GM21723 (cell line): ENCODE measurements at regions not wholly inside any gene's neighbourhood (a gene's known extent, or its start where the extent isn't known, plus 50 kb on each side); places are given as distances from the start of the nearest gene placed in this dataset.
"Not testable (repeated sequence)": the region's sequence is repeated elsewhere in the genome, so short reads cannot be mapped to it uniquely, and the experiment has no call there.

Experiments used
- ATAC-seq: cut with Tn5 transposase; IDR thresholded peaks from one replicate; pipeline ENCODE4 v1.9.1; 2021; ENCODE audit warnings: mild to moderate bottlenecking, moderate library complexity; ENCODE audit not compliant: unreplicated experiment

- ATAC-seq, result no peak
Measured at GRCh38 chr19:30228835-30229524, 143.2 kb upstream of the ZNF536 start.

GRCh38 chr19:30229525-30230174 is 142.5 kb upstream of the ZNF536 start:
- ATAC-seq, result no peak

- ATAC-seq, result no peak
Measured at GRCh38 chr19:30231408-30232318, 140.5 kb upstream of the ZNF536 start.

GRCh38 chr19:30233375-30233774 is 138.8 kb upstream of the ZNF536 start:
- ATAC-seq, result no peak

- no peak for ATAC-seq
Measured at GRCh38 chr19:30235946-30236345, 136.2 kb upstream of the ZNF536 start.

- no peak for ATAC-seq
Measured at GRCh38 chr19:30236587-30236986, 135.6 kb upstream of the ZNF536 start.

GRCh38 chr19:30237140-30237539 is 135.0 kb upstream of the ZNF536 start:
- no peak for ATAC-seq

GRCh38 chr19:30240904-30241695 is 131.1 kb upstream of the ZNF536 start:
- no peak for ATAC-seq

- no peak for ATAC-seq
Measured at GRCh38 chr19:30244533-30244932, 127.7 kb upstream of the ZNF536 start.

GRCh38 chr19:30245401-30246039 is 126.7 kb upstream of the ZNF536 start:
- ATAC-seq, result no peak

GRCh38 chr19:30249911-30250310 is 122.3 kb upstream of the ZNF536 start:
- ATAC-seq, result no peak

- no peak for ATAC-seq
Measured at GRCh38 chr19:30252214-30252613, 120.0 kb upstream of the ZNF536 start.

GRCh38 chr19:30253581-30253996 is 118.6 kb upstream of the ZNF536 start:
- ATAC-seq, result no peak

- ATAC-seq, result no peak
Measured at GRCh38 chr19:30254158-30254557, 118.0 kb upstream of the ZNF536 start.

- no peak for ATAC-seq
Measured at GRCh38 chr19:30254789-30255188, 117.4 kb upstream of the ZNF536 start.

- ATAC-seq, result no peak
Measured at GRCh38 chr19:30255791-30256495, 116.2 kb upstream of the ZNF536 start.

- no peak for ATAC-seq
Measured at GRCh38 chr19:30256496-30256850, 115.7 kb upstream of the ZNF536 start.

GRCh38 chr19:30263830-30264381 is 108.3 kb upstream of the ZNF536 start:
- no peak for ATAC-seq

- ATAC-seq, result not testable (repeated sequence)
Measured at GRCh38 chr19:30265918-30266317, 106.3 kb upstream of the ZNF536 start.
